HEK293 (cell line): ENCODE measurements at regions not wholly inside any gene's neighbourhood (a gene's known extent, or its start where the extent isn't known, plus 50 kb on each side); places are given as distances from the start of the nearest gene placed in this dataset.

Source experiments
- CTCF ChIA-PET: fragments of 350-600 bp; formaldehyde crosslinking; extraction: SDS; loops from one replicate; lab custom pipeline; 2021; ENCODE audit warnings: antibody characterized with exemption; lab: Yijun Ruan, JAX
- POLR2A ChIA-PET: fragments of 300-600 bp; formaldehyde crosslinking; extraction: SDS; loops from one replicate; lab custom pipeline; 2020; ENCODE audit warnings: antibody characterized with exemption, inconsistent platforms; lab: Yijun Ruan, JAX
- H3K27ac ChIP-seq: fragments of 200-500 bp; sonication (Bioruptor generic); 2 replicates; pipeline ENCODE4 v1.5.1; 2014; ENCODE audit warnings: low read depth, low read length, control low read depth, inconsistent platforms; ENCODE audit errors: extremely low read depth
- H3K36me3 ChIP-seq, 2 experiments: fragments of 200-500 bp in 1 of 2; sonication (Bioruptor generic) in 1 of 2; 1 replicate in 1 of 2; 2 replicates in 1 of 2; pipeline ENCODE4 v1.5.1; 2014 to 2017; ENCODE audit warnings: inconsistent platforms in 2 of 2, low read length in 2 of 2; ENCODE audit not compliant: control insufficient read depth in 2 of 2, insufficient read depth in 1 of 2
- H3K4me1 ChIP-seq: fragments of 200-500 bp; sonication (Bioruptor generic); 2 replicates; pipeline ENCODE4 v1.5.1; 2014; ENCODE audit warnings: mild to moderate bottlenecking, low read length, inconsistent platforms; ENCODE audit not compliant: control insufficient read depth, insufficient read depth
- H3K4me3 ChIP-seq: 2 replicates; pipeline ENCODE4 v1.5.1; 2011; ENCODE audit warnings: low read depth, mild to moderate bottlenecking, control low read depth, low read length, moderate library complexity
- H3K9me3 ChIP-seq: fragments of 200-500 bp; sonication (Bioruptor generic); 2 replicates; pipeline ENCODE4 v1.5.1; 2014; ENCODE audit warnings: low read depth, low read length, inconsistent platforms; ENCODE audit not compliant: control insufficient read depth, insufficient read depth
- GLI2 ChIP-seq: fragments of 450-650 bp; formaldehyde crosslinking; IDR thresholded peaks from 2 replicates; pipeline ENCODE4; 2017; ENCODE audit warnings: missing biosample characterization, missing genetic modification characterization, low read depth, borderline replicate concordance
- GLI4 ChIP-seq: fragments of 450-650 bp; formaldehyde crosslinking; IDR thresholded peaks from 2 replicates; pipeline ENCODE4 v1.5.1; 2016; ENCODE audit warnings: missing biosample characterization, missing genetic modification characterization
- SP3 ChIP-seq: fragments of 450-650 bp; formaldehyde crosslinking; IDR thresholded peaks from 2 replicates; pipeline ENCODE4 v1.5.1; 2016; ENCODE audit warnings: missing biosample characterization, missing genetic modification characterization
- TRIM28 ChIP-seq: IDR thresholded peaks from 2 replicates; pipeline ENCODE4 v1.6.1; 2011; ENCODE audit warnings: low read length, control low read depth, borderline replicate concordance
- ZBTB1 ChIP-seq: fragments of 450-650 bp; formaldehyde crosslinking; IDR thresholded peaks from 2 replicates; pipeline ENCODE4 v1.5.1; 2016; ENCODE audit warnings: missing biosample characterization, missing genetic modification characterization
- ZFHX2 ChIP-seq: fragments of 450-650 bp; formaldehyde crosslinking; conservative IDR thresholded peaks from 2 replicates; pipeline ENCODE4 v1.5.1; 2016; ENCODE audit warnings: missing biosample characterization, missing genetic modification characterization
- ZFP41 ChIP-seq: fragments of 450-650 bp; formaldehyde crosslinking; IDR thresholded peaks from 2 replicates; pipeline ENCODE4 v1.5.1; 2016; ENCODE audit warnings: missing biosample characterization, missing genetic modification characterization, borderline replicate concordance
- ZNF140 ChIP-seq: fragments of 450-650 bp; formaldehyde crosslinking; IDR thresholded peaks from 2 replicates; pipeline ENCODE4 v1.5.1; 2016; ENCODE audit warnings: missing biosample characterization, missing genetic modification characterization
- ZNF157 ChIP-seq: fragments of 450-650 bp; formaldehyde crosslinking; IDR thresholded peaks from 2 replicates; pipeline ENCODE4 v1.5.1; 2016; ENCODE audit warnings: missing biosample characterization, missing genetic modification characterization
- ZNF169 ChIP-seq: fragments of 450-650 bp; formaldehyde crosslinking; IDR thresholded peaks from 2 replicates; pipeline ENCODE4 v1.5.1; 2016; ENCODE audit warnings: missing biosample characterization, missing genetic modification characterization
- ZNF175 ChIP-seq: fragments of 450-650 bp; formaldehyde crosslinking; IDR thresholded peaks from 2 replicates; pipeline ENCODE4 v1.5.1; 2016; ENCODE audit warnings: missing biosample characterization, missing genetic modification characterization
- ZNF184 ChIP-seq: fragments of 450-650 bp; IDR thresholded peaks from 2 replicates; pipeline ENCODE4 v1.5.1; 2018; ENCODE audit warnings: missing biosample characterization, mild to moderate bottlenecking, missing genetic modification characterization
- ZNF221 ChIP-seq: fragments of 450-650 bp; formaldehyde crosslinking; IDR thresholded peaks from 2 replicates; pipeline ENCODE4 v1.5.1; 2017; ENCODE audit warnings: missing biosample characterization, missing genetic modification characterization, borderline replicate concordance
- ZNF223 ChIP-seq: fragments of 450-650 bp; formaldehyde crosslinking; IDR thresholded peaks from 2 replicates; pipeline ENCODE4 v1.5.1; 2016; ENCODE audit warnings: missing biosample characterization, missing genetic modification characterization
- ZNF248 ChIP-seq: fragments of 450-650 bp; formaldehyde crosslinking; IDR thresholded peaks from 2 replicates; pipeline ENCODE4 v1.5.1; 2017; ENCODE audit warnings: missing biosample characterization, missing genetic modification characterization
- ZNF274 ChIP-seq, 2 experiments: fragments of 200-500 bp in 1 of 2; fragments of 450-650 bp in 1 of 2; sonication (Bioruptor generic) in 1 of 2; formaldehyde crosslinking in 1 of 2; IDR thresholded peaks; 2 replicates each; pipeline versions ENCODE4 v1.5.1 to v1.6.1; 2014 to 2016; ENCODE audit warnings: borderline replicate concordance in 1 of 2, inconsistent platforms in 1 of 2, low read length in 1 of 2, missing biosample characterization in 1 of 2, missing genetic modification characterization in 1 of 2
- ZNF341 ChIP-seq: fragments of 450-650 bp; formaldehyde crosslinking; IDR thresholded peaks from 2 replicates; pipeline ENCODE4; 2016; ENCODE audit warnings: low read depth, missing biosample characterization, missing genetic modification characterization
- ZNF529 ChIP-seq: fragments of 450-650 bp; formaldehyde crosslinking; IDR thresholded peaks from 2 replicates; pipeline ENCODE4 v1.5.1; 2017; ENCODE audit warnings: missing genetic modification characterization, missing biosample characterization; ENCODE audit not compliant: insufficient replicate concordance
- ZNF560 ChIP-seq: fragments of 450-650 bp; formaldehyde crosslinking; IDR thresholded peaks from 2 replicates; pipeline ENCODE4 v1.5.1; 2017; ENCODE audit warnings: missing biosample characterization, missing genetic modification characterization, borderline replicate concordance
- ZNF660 ChIP-seq: fragments of 450-650 bp; IDR thresholded peaks from 2 replicates; pipeline ENCODE4 v1.5.1; 2018; ENCODE audit warnings: missing biosample characterization, mild to moderate bottlenecking, missing genetic modification characterization
- ZNF707 ChIP-seq: fragments of 450-650 bp; formaldehyde crosslinking; IDR thresholded peaks from 2 replicates; pipeline ENCODE4 v1.5.1; 2016; ENCODE audit warnings: missing biosample characterization, missing genetic modification characterization
- ZNF768 ChIP-seq: fragments of 450-650 bp; formaldehyde crosslinking; IDR thresholded peaks from 2 replicates; pipeline ENCODE4 v1.5.1; 2018; ENCODE audit warnings: missing biosample characterization, mild to moderate bottlenecking, missing genetic modification characterization
- ZNF777 ChIP-seq: fragments of 450-650 bp; formaldehyde crosslinking; IDR thresholded peaks from 2 replicates; pipeline ENCODE4 v1.5.1; 2017; ENCODE audit warnings: missing biosample characterization, missing genetic modification characterization, borderline replicate concordance
- ZNF785 ChIP-seq: fragments of 450-650 bp; formaldehyde crosslinking; IDR thresholded peaks from 2 replicates; pipeline ENCODE4 v1.5.1; 2016; ENCODE audit warnings: missing biosample characterization, missing genetic modification characterization
- TF ChIP-seq, protein P1 (sequence below): fragments of 450-650 bp; formaldehyde crosslinking; IDR thresholded peaks from 2 replicates; pipeline ENCODE4 v1.5.1; 2016; ENCODE audit warnings: missing biosample characterization, missing genetic modification characterization, low read depth
- TF ChIP-seq, protein P2 (sequence below): fragments of 450-650 bp; formaldehyde crosslinking; IDR thresholded peaks from 2 replicates; pipeline ENCODE4 v1.5.1; 2017; ENCODE audit warnings: missing biosample characterization, missing genetic modification characterization
- TF ChIP-seq, protein P3 (sequence below): fragments of 450-650 bp; IDR thresholded peaks from 2 replicates; pipeline ENCODE4 v1.5.1; 2018; ENCODE audit warnings: missing biosample characterization, missing genetic modification characterization
- TF ChIP-seq, protein P4 (sequence below): fragments of 450-650 bp; formaldehyde crosslinking; IDR thresholded peaks from 2 replicates; pipeline ENCODE4 v1.5.1; 2016; ENCODE audit warnings: missing biosample characterization, missing genetic modification characterization
- TF ChIP-seq, protein P5 (sequence below): fragments of 450-650 bp; formaldehyde crosslinking; IDR thresholded peaks from 2 replicates; pipeline ENCODE4 v1.5.1; 2016; ENCODE audit warnings: missing biosample characterization, missing genetic modification characterization, low read depth

DNA sequence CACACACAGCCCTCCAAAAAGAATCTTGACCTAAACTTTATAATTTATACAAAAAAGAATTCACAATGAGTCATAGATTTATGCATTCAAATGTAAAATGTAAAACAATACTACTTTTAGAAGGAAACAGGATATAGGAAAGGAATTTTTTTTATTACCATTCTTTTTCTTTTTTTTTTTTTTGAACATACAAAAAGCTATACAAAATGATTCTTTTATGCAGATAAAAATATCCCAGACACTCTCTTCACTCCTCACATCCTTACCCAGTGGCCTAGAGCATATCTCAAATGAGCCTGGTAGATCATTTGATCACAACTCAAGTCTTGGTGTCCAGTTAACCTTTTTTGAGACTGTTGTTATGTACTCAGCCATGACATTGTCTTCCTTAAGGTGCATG is 307.3 kb upstream of the KLF3 start:
- Histone ChIP-seq H3K36me3 (no peaks in the 10 kb centered on the region), H3K27ac (no peak overlapping the region), H3K4me3 (no peak overlapping the region), H3K9me3 (no peaks in the 10 kb centered on the region), H3K4me1 (no peaks in the 10 kb centered on the region)
- ChIA-PET POLR2A (no interaction called here), CTCF (interaction anchor here (0.7 kb wide), 1 partner anchor 525 kb away, joined by 6 read pairs; no protein-coding TSS in a partner anchor)
- TF ChIP-seq ZNF529 (tag by site-specific recombination) (no peak), ZNF768 (tag by site-specific recombination) (no peak), TRIM28 (no peak), ZNF184 (no peak), ZNF707 (no peak), ZFHX2 (tag by site-specific recombination) (no peak), ZNF560 (tag by site-specific recombination) (no peak), SP3 (no peak), ZNF660 (tag by site-specific recombination) (no peak), ZNF223 (tag by site-specific recombination) (no peak), ZBTB1 (tag by site-specific recombination) (no peak), ZNF341 (no peak), ZNF274 (IDR thresholded peaks at IDR 0.05; ENCODE audit: low read length) (no peak), ZNF274 (tag by site-specific recombination; IDR thresholded peaks at IDR 0.05; ENCODE audit: borderline replicate concordance) (no peak), ZNF157 (tag by site-specific recombination) (no peak), GLI4 (no peak), ZNF777 (tag by site-specific recombination) (no peak), ZNF169 (tag by site-specific recombination) (no peak)
- TF ChIP-seq, protein P1, sequence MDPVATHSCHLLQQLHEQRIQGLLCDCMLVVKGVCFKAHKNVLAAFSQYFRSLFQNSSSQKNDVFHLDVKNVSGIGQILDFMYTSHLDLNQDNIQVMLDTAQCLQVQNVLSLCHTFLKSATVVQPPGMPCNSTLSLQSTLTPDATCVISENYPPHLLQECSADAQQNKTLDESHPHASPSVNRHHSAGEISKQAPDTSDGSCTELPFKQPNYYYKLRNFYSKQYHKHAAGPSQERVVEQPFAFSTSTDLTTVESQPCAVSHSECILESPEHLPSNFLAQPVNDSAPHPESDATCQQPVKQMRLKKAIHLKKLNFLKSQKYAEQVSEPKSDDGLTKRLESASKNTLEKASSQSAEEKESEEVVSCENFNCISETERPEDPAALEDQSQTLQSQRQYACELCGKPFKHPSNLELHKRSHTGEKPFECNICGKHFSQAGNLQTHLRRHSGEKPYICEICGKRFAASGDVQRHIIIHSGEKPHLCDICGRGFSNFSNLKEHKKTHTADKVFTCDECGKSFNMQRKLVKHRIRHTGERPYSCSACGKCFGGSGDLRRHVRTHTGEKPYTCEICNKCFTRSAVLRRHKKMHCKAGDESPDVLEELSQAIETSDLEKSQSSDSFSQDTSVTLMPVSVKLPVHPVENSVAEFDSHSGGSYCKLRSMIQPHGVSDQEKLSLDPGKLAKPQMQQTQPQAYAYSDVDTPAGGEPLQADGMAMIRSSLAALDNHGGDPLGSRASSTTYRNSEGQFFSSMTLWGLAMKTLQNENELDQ (tag by site-specific recombination) = no peak

DNA sequence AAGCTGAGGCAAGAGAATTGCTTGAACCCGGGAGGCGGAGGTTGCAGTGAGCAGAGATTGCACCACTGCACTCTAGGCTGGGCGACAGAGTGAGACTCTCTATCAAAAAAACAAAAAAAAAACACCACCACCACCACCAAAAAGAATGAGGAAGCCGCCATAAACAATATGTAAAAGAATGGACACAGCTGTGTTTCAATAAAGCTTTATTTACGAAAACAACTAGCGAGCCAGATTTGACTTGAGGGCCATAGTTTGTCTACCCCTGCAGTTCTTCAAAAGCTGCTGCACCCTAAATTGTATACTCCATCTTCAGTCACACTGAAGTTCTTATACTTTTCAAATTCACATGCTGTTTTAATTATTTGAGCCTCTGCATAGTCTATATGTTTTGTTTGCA is 306.5 kb upstream of the KLF3 start:
- no peak overlapping the region for H3K4me3 ChIP-seq
- H3K36me3 ChIP-seq = no peaks in the 10 kb centered on the region
- H3K4me1 ChIP-seq = no peaks in the 10 kb centered on the region
- no peak overlapping the region for H3K27ac ChIP-seq
- ChIA-PET POLR2A (no interaction called here), CTCF (no interaction called here)
- no peaks in the 10 kb centered on the region for H3K9me3 ChIP-seq
- TF ChIP-seq ZNF175 (no peak), ZNF140 (tag by site-specific recombination) (no peak), ZFP41 (no peak), ZNF248 (tag by site-specific recombination) (no peak), ZNF221 (tag by site-specific recombination) (no peak), GLI2 (tag by site-specific recombination) (no peak), ZNF768 (tag by site-specific recombination) (no peak), ZNF660 (tag by site-specific recombination) (no peak), ZNF529 (tag by site-specific recombination) (no peak), ZNF785 (no peak)
- TF ChIP-seq, protein P2, sequence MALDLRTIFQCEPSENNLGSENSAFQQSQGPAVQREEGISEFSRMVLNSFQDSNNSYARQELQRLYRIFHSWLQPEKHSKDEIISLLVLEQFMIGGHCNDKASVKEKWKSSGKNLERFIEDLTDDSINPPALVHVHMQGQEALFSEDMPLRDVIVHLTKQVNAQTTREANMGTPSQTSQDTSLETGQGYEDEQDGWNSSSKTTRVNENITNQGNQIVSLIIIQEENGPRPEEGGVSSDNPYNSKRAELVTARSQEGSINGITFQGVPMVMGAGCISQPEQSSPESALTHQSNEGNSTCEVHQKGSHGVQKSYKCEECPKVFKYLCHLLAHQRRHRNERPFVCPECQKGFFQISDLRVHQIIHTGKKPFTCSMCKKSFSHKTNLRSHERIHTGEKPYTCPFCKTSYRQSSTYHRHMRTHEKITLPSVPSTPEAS = no peak
- TF ChIP-seq, protein P3, sequence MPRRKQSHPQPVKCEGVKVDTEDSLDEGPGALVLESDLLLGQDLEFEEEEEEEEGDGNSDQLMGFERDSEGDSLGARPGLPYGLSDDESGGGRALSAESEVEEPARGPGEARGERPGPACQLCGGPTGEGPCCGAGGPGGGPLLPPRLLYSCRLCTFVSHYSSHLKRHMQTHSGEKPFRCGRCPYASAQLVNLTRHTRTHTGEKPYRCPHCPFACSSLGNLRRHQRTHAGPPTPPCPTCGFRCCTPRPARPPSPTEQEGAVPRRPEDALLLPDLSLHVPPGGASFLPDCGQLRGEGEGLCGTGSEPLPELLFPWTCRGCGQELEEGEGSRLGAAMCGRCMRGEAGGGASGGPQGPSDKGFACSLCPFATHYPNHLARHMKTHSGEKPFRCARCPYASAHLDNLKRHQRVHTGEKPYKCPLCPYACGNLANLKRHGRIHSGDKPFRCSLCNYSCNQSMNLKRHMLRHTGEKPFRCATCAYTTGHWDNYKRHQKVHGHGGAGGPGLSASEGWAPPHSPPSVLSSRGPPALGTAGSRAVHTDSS = no peak
- TF ChIP-seq, protein P4, sequence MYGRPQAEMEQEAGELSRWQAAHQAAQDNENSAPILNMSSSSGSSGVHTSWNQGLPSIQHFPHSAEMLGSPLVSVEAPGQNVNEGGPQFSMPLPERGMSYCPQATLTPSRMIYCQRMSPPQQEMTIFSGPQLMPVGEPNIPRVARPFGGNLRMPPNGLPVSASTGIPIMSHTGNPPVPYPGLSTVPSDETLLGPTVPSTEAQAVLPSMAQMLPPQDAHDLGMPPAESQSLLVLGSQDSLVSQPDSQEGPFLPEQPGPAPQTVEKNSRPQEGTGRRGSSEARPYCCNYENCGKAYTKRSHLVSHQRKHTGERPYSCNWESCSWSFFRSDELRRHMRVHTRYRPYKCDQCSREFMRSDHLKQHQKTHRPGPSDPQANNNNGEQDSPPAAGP = no peak
- TF ChIP-seq, protein P5, sequence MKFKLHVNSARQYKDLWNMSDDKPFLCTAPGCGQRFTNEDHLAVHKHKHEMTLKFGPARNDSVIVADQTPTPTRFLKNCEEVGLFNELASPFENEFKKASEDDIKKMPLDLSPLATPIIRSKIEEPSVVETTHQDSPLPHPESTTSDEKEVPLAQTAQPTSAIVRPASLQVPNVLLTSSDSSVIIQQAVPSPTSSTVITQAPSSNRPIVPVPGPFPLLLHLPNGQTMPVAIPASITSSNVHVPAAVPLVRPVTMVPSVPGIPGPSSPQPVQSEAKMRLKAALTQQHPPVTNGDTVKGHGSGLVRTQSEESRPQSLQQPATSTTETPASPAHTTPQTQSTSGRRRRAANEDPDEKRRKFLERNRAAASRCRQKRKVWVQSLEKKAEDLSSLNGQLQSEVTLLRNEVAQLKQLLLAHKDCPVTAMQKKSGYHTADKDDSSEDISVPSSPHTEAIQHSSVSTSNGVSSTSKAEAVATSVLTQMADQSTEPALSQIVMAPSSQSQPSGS (tag by site-specific recombination) = no peak
